Suprapubic skin (tissue), 4 donors: ENCODE measurements at regions not wholly inside any gene's neighbourhood (a gene's known extent, or its start where the extent isn't known, plus 50 kb on each side); places are given as distances from the start of the nearest gene placed in this dataset.

Source experiments
- CTCF ChIP-seq, 2 donors: fragments of 200-600 bp in 1 of 2; fragments of 450-650 bp in 1 of 2; sonication (generic) in 1 of 2; IDR thresholded peaks; one replicate each; pipeline ENCODE4 v1.5.1; 2016 to 2019; ENCODE audit warnings: antibody characterized with exemption in 2 of 2, mild to moderate bottlenecking in 1 of 2, moderate library complexity in 1 of 2
- EP300 ChIP-seq: sonication (generic); formaldehyde crosslinking; IDR thresholded peaks from one replicate; pipeline ENCODE4 v1.6.1; 2017; ENCODE audit warnings: antibody characterized with exemption
- POLR2A ChIP-seq, 2 donors: fragments of 450-650 bp; IDR thresholded peaks; one replicate each; pipeline ENCODE4 v1.6.1; 2017; ENCODE audit warnings: antibody characterized with exemption in 2 of 2, mild to moderate bottlenecking in 2 of 2, moderate library complexity in 2 of 2
- POLR2AphosphoS5 ChIP-seq, 3 donors: sonication (generic); formaldehyde crosslinking; IDR thresholded peaks; one replicate each; pipeline ENCODE4 v1.6.1; 2017; ENCODE audit warnings: antibody characterized with exemption in 3 of 3

- TF ChIP-seq POLR2AphosphoS5 (IDR thresholded peaks at IDR 0.05) (no peak), POLR2A (IDR thresholded peaks at IDR 0.05) (no peak), CTCF (IDR thresholded peaks at IDR 0.05) (no peak), EP300 (no peak)
Observed at GRCh38 chr17:13107676-13108235, 89.9 kb upstream of the ELAC2 start.
